Progenitor cell of endocrine pancreas (in vitro differentiated cells): ENCODE measurements at regions not wholly inside any gene's neighbourhood (a gene's known extent, or its start where the extent isn't known, plus 50 kb on each side); places are given as distances from the start of the nearest gene placed in this dataset.

Experiments used
- DNase-seq: peaks from one replicate; pipeline ENCODE4 v3.0.0; 2021; ENCODE audit warnings: low spot score; ENCODE audit not compliant: unreplicated experiment
- H3K27ac Mint-ChIP-seq: 2 replicates; pipeline ENCODE4 v1.8.0; 2021; ENCODE audit warnings: mild to moderate bottlenecking, moderate library complexity, mixed read lengths
- H3K27me3 Mint-ChIP-seq: 2 replicates; pipeline ENCODE4 v1.8.0; 2021; ENCODE audit warnings: mixed read lengths
- H3K36me3 Mint-ChIP-seq: 2 replicates; pipeline ENCODE4 v1.8.0; 2022; ENCODE audit warnings: mixed read lengths; ENCODE audit not compliant: insufficient read depth
- H3K4me1 Mint-ChIP-seq: 2 replicates; pipeline ENCODE4 v1.8.0; 2021; ENCODE audit warnings: low read depth, mixed read lengths
- H3K4me3 Mint-ChIP-seq: 2 replicates; pipeline ENCODE4 v1.8.0; 2021; ENCODE audit warnings: low read depth, mild to moderate bottlenecking, moderate library complexity, mixed read lengths
- H3K9me3 Mint-ChIP-seq: 2 replicates; pipeline ENCODE4 v1.8.0; 2021; ENCODE audit warnings: low read depth, mixed read lengths
- CTCF ChIP-seq: fragments of 200-600 bp; sonication (generic); IDR thresholded peaks from one replicate; pipeline ENCODE4 v1.5.0; 2021; ENCODE audit warnings: antibody characterized with exemption, mild to moderate bottlenecking; ENCODE audit not compliant: unreplicated experiment

DNA sequence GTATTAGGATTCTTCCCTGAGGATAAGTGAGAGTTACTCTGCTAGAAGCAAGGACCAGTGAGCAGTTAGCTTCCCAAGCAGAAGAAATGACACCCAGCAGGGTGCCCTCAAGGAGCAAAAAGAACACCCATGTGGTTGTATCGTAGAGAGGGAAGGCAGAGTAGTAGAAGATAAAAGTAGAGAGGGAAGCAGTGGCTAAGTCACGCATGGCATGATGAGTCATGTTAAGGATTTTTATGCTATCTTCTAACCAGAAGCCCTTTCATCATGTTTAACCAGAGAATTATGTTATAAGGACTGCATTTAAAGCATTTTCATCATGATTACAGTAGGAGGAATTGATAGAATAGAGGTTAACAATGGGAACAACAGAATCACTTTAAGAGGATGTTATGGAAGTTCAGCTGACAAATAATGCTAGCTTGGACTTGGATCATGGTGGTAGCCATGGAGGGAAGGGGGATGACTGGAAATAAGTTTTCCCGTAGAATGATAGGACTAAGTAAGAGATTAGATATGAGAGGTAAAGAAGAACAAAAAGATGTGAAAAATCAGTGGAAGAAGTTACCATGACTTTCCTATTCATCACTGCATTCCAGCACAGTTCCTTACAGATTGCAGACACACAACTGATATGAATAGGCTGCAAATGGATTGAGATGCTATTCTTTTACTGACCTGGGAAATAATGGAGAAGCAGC is 383.5 kb upstream of the INTU start:
- Mint-ChIP-seq H3K9me3 (no peaks in the 10 kb centered on the region), H3K27me3 (no peaks in the 10 kb centered on the region)

DNA sequence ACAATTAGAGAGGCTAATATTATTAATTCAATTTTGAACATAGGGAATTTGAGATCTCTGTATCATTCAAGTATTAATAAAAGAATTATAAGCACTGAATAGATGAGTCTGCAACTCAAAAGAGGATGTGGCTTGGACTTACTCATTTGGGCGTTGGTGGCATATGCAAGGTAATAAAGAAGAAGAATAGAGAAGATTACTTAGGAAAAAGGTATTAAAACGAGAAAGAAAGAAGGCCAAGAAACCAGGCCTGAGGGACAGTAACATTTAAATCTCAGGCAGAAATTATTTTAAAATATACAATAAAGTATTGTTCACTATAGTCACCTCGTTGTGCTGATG is 383.0 kb upstream of the INTU start:
- no peak overlapping the region for H3K4me3 Mint-ChIP-seq
- H3K27ac Mint-ChIP-seq = no peak overlapping the region
- no peaks in the 10 kb centered on the region for H3K9me3 Mint-ChIP-seq
- no peak for TF ChIP-seq CTCF
- no peaks in the 10 kb centered on the region for H3K36me3 Mint-ChIP-seq
- no peaks in the 10 kb centered on the region for H3K4me1 Mint-ChIP-seq
- DNase-seq = no peak
- no peaks in the 10 kb centered on the region for H3K27me3 Mint-ChIP-seq

More for the DNA sequence above, 383.5 kb upstream of the INTU start:
- Mint-ChIP-seq H3K27ac (no peak overlapping the region), H3K36me3 (no peaks in the 10 kb centered on the region), H3K4me1 (no peaks in the 10 kb centered on the region), H3K4me3 (no peak overlapping the region)
- no peak for TF ChIP-seq CTCF
- no peak for DNase-seq

DNA sequence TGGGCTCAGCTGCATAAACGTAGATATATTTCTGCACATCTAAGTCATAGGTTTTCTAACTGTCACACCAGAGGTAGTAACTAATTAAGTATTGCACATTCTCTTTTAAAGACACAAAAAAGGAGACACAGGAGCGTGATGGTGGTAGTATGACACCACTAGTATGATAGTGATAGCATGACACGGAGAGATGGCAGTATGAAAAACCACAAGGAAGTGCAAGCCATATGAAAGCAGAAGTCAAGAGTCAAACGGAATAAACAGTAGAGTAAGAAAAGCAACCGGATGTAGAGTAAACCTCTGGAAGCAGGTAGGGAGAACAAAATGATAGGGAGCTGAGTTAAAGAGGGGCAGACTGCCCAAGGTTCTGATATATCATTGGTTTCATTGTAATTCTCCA is 382.2 kb upstream of the INTU start:
- TF ChIP-seq CTCF = no peak
- Mint-ChIP-seq H3K4me3 (no peak overlapping the region), H3K36me3 (no peaks in the 10 kb centered on the region)

GRCh38 chr4:127251423-127251822 is 381.3 kb upstream of the INTU start:
- Mint-ChIP-seq H3K27ac (no peak overlapping the region), H3K4me3 (no peak overlapping the region), H3K4me1 (no peaks in the 10 kb centered on the region), H3K9me3 (no peaks in the 10 kb centered on the region), H3K27me3 (no peaks in the 10 kb centered on the region), H3K36me3 (no peaks in the 10 kb centered on the region)
- no peak for TF ChIP-seq CTCF
- no peak for DNase-seq

More for the DNA sequence above, 382.2 kb upstream of the INTU start:
- no peak overlapping the region for H3K27ac Mint-ChIP-seq
- no peak for DNase-seq
- no peaks in the 10 kb centered on the region for H3K27me3 Mint-ChIP-seq
- no peaks in the 10 kb centered on the region for H3K4me1 Mint-ChIP-seq
- no peaks in the 10 kb centered on the region for H3K9me3 Mint-ChIP-seq

- Mint-ChIP-seq H3K9me3 (peaks cover 3% of the 10 kb centered on the region), H3K27me3 (no peaks in the 10 kb centered on the region), H3K36me3 (no peaks in the 10 kb centered on the region), H3K4me1 (peaks cover 4% of the 10 kb centered on the region), H3K4me3 (no peak overlapping the region), H3K27ac (no peak overlapping the region)
- no peak for TF ChIP-seq CTCF
- no peak for DNase-seq
Measured at GRCh38 chr4:127256500-127256899, 376.3 kb upstream of the INTU start.
